MCF 10A (cell line): ENCODE measurements at regions not wholly inside any gene's neighbourhood (a gene's known extent, or its start where the extent isn't known, plus 50 kb on each side); places are given as distances from the start of the nearest gene placed in this dataset.

Source experiments
- BruUV-seq: library from RNA; stranded (reverse); fragments of 400-500 nt; replicated peaks from 2 replicates; lab custom pipeline; 2021; lab: Mats Ljungman, UMichigan
- CTCF ChIA-PET: fragments of 300-600 bp; sonication (Branson Sonifier 250); formaldehyde crosslinking; extraction: SDS; loops from one replicate; lab custom pipeline; 2021; ENCODE audit warnings: antibody characterized with exemption, inconsistent platforms; lab: Yijun Ruan, JAX
- POLR2A ChIA-PET: fragments of 300-600, 350-650 bp; sonication (Branson Sonifier 250); formaldehyde crosslinking; extraction: SDS; loops from one replicate; lab custom pipeline; 2020; ENCODE audit warnings: antibody characterized with exemption, inconsistent platforms; lab: Yijun Ruan, JAX
- DNase-seq: peaks from one replicate; pipeline ENCODE4 v3.0.0-alpha.2; 2018; ENCODE audit not compliant: unreplicated experiment
- H3K27ac Mint-ChIP-seq: one replicate; pipeline ENCODE4 v1.8.0; 2022; ENCODE audit warnings: mild to moderate bottlenecking, low read depth, mixed read lengths; ENCODE audit not compliant: unreplicated experiment
- H3K27me3 Mint-ChIP-seq: one replicate; pipeline ENCODE4 v1.8.0; 2022; ENCODE audit warnings: mixed read lengths; ENCODE audit not compliant: insufficient read depth, unreplicated experiment
- H3K36me3 Mint-ChIP-seq: one replicate; pipeline ENCODE4 v1.8.0; 2022; ENCODE audit warnings: mild to moderate bottlenecking, moderate library complexity, mixed read lengths; ENCODE audit not compliant: insufficient read depth, unreplicated experiment
- H3K4me1 Mint-ChIP-seq: one replicate; pipeline ENCODE4 v1.8.0; 2022; ENCODE audit warnings: mixed read lengths; ENCODE audit not compliant: insufficient read depth, unreplicated experiment
- H3K4me3 Mint-ChIP-seq: one replicate; pipeline ENCODE4 v1.8.0; 2022; ENCODE audit warnings: mild to moderate bottlenecking, moderate library complexity, mixed read lengths; ENCODE audit not compliant: unreplicated experiment
- H3K9me3 Mint-ChIP-seq: one replicate; pipeline ENCODE4 v1.8.0; 2022; ENCODE audit warnings: mixed read lengths; ENCODE audit not compliant: unreplicated experiment
- intact Hi-C: fragments of 100-400 bp; cut with micrococcal nuclease; formaldehyde crosslinking; loops from 2 replicates; pipeline ENCODE4 v1.14.1; 2022
- TF ChIP-seq, protein P1 (sequence below): fragments of 200-600 bp; IDR thresholded peaks from one replicate; pipeline ENCODE4 v1.8.0; 2022; ENCODE audit warnings: antibody characterized with exemption, mild to moderate bottlenecking; ENCODE audit not compliant: unreplicated experiment

DNA sequence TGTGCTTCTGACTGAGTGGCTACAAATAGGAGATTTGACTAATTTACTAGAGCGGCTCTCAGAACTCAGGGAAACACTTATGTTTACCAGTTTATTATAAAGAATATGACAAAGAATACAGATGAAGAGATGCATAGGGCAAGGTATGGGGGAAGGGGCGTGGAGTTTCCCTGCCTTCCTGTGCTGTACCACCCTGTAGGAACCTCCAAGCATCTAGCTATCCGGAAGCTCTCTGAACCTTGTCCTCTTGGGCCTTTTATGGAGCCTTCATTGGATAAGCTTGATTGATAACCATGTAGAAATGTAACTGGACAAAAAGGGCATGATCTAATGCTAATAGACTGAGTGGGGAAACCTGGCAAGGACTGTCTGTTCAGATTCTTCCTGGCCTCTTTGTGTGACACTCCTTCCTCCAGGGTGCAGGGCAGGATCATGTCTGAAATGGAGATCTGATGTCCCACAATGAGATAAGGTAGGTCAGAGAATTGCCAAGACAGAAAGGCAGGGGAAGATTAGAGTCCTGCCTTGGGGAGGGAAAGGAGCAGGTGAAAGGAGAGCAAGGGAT, 101.8 kb upstream of the NPAS2 start:
- CTCF ChIA-PET: no interaction called here
- TF ChIP-seq, protein P1, sequence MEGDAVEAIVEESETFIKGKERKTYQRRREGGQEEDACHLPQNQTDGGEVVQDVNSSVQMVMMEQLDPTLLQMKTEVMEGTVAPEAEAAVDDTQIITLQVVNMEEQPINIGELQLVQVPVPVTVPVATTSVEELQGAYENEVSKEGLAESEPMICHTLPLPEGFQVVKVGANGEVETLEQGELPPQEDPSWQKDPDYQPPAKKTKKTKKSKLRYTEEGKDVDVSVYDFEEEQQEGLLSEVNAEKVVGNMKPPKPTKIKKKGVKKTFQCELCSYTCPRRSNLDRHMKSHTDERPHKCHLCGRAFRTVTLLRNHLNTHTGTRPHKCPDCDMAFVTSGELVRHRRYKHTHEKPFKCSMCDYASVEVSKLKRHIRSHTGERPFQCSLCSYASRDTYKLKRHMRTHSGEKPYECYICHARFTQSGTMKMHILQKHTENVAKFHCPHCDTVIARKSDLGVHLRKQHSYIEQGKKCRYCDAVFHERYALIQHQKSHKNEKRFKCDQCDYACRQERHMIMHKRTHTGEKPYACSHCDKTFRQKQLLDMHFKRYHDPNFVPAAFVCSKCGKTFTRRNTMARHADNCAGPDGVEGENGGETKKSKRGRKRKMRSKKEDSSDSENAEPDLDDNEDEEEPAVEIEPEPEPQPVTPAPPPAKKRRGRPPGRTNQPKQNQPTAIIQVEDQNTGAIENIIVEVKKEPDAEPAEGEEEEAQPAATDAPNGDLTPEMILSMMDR: no peak
- Mint-ChIP-seq H3K27ac (no peak overlapping the region), H3K4me1 (peaks cover 5% of the 10 kb centered on the region), H3K9me3 (no peaks in the 10 kb centered on the region), H3K4me3 (no peak overlapping the region), H3K27me3 (no peaks in the 10 kb centered on the region), H3K36me3 (peaks cover 5% of the 10 kb centered on the region)
- intact Hi-C loops: no loop called here
- no peak for DNase-seq
- POLR2A ChIA-PET: no interaction called here
- BruUV-seq: no TSS peak

DNA sequence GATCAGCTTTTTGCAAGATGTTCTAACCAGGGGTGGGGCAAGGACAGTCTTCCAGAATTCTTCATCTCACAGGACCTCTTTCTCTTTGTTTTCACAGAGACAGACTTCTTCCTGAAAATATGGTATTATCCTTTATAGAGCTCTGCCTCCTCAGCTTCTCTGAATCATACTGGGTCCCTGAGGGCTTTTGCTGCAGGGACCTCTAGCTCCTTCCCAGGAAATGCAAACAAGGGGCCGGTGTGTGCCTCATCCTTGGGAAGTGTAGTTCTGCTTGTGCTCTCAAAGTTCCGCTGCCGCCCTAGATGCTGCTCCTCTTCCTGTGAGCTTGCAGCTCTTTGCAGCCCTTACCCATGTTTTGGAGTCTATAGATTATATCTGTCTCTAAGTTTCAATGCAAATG, 99.5 kb upstream of the NPAS2 start:
- H3K27ac Mint-ChIP-seq: no peak overlapping the region
- peaks cover 5% of the 10 kb centered on the region for H3K36me3 Mint-ChIP-seq
- CTCF ChIA-PET: interaction anchor here (1.1 kb wide), 1 partner anchor 9 kb away, joined by 4 read pairs; no protein-coding TSS in a partner anchor
- peaks cover 5% of the 10 kb centered on the region for H3K4me1 Mint-ChIP-seq
- POLR2A ChIA-PET: no interaction called here
- no peak overlapping the region for H3K4me3 Mint-ChIP-seq
- BruUV-seq: no TSS peak
- intact Hi-C loops: no loop called here
- TF ChIP-seq, protein P1: no peak
- DNase-seq: no peak
- no peaks in the 10 kb centered on the region for H3K27me3 Mint-ChIP-seq
- no peaks in the 10 kb centered on the region for H3K9me3 Mint-ChIP-seq

DNA sequence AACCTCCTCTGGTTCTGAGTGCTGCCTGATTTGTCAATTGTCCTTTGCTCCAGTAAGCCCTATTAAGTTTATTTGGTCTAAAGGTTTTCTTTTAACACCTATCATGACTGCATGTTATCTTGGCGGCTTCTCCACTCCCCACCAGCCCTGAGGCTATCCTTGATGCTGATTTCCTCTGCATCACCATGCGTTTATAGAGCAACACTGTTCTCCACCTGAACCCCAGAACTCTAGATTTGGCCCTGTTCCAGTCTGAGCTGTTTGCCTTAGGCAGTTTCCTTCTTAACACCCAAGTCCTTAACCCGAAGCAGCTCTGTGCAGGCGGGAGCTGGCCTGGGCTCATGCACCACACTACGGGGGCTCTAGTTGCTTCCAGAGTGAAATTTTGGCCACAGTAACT, 98.2 kb upstream of the NPAS2 start:
- H3K4me1 Mint-ChIP-seq: peaks cover 5% of the 10 kb centered on the region
- CTCF ChIA-PET: interaction anchor here (0.6 to 0.8 kb wide), 3 partner anchors 9 to 496 kb away, joined by 3 to 9 read pairs (median 3); no protein-coding TSS in a partner anchor
- TF ChIP-seq, protein P1: no peak
- no TSS peak for BruUV-seq
- intact Hi-C loops: no loop called here
- POLR2A ChIA-PET: interaction anchor here (0.6 kb wide), 1 partner anchor 532 kb away, joined by 4 read pairs; no protein-coding TSS in a partner anchor
- H3K27ac Mint-ChIP-seq: no peak overlapping the region
- H3K36me3 Mint-ChIP-seq: peaks cover 5% of the 10 kb centered on the region
- H3K27me3 Mint-ChIP-seq: no peaks in the 10 kb centered on the region
- no peaks in the 10 kb centered on the region for H3K9me3 Mint-ChIP-seq
- peak; percentile 40 for DNase-seq
- no peak overlapping the region for H3K4me3 Mint-ChIP-seq

DNA sequence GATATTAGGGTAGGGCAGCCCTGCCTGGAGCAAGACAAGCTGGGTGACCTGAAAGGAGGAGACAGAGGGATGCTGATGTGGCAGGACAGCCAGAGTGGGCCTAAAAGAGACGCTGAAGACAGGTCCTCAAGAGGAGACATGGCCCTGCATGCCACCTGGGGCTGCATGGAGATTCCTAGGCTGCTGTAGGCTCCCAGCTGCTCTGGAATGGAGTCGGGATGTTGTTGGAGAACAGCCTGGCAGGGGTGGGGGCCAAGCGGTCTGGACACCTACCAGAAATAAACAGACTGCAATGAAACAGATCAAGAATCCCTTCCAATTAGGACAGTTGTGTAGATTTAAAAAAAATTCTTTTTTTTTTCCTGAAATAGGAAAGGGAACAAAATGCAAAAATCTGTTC, 97.8 kb upstream of the NPAS2 start:
- Mint-ChIP-seq H3K27me3 (peaks cover 4% of the 10 kb centered on the region), H3K4me1 (peaks cover 5% of the 10 kb centered on the region), H3K36me3 (peaks cover 5% of the 10 kb centered on the region), H3K27ac (no peak overlapping the region), H3K4me3 (no peak overlapping the region), H3K9me3 (no peaks in the 10 kb centered on the region)
- CTCF ChIA-PET: interaction anchor here (0.6 to 1.0 kb wide), 4 partner anchors 9 to 495 kb away, joined by 3 to 9 read pairs (median 4); no protein-coding TSS in a partner anchor
- BruUV-seq: no TSS peak
- intact Hi-C loops: no loop called here
- no peak for DNase-seq
- TF ChIP-seq, protein P1: no peak
- POLR2A ChIA-PET: no interaction called here
